ENCODE measurements at regions not wholly inside any gene's neighbourhood (a gene's known extent, or its start where the extent isn't known, plus 50 kb on each side); places are given as distances from the start of the nearest gene placed in this dataset.

DNA sequence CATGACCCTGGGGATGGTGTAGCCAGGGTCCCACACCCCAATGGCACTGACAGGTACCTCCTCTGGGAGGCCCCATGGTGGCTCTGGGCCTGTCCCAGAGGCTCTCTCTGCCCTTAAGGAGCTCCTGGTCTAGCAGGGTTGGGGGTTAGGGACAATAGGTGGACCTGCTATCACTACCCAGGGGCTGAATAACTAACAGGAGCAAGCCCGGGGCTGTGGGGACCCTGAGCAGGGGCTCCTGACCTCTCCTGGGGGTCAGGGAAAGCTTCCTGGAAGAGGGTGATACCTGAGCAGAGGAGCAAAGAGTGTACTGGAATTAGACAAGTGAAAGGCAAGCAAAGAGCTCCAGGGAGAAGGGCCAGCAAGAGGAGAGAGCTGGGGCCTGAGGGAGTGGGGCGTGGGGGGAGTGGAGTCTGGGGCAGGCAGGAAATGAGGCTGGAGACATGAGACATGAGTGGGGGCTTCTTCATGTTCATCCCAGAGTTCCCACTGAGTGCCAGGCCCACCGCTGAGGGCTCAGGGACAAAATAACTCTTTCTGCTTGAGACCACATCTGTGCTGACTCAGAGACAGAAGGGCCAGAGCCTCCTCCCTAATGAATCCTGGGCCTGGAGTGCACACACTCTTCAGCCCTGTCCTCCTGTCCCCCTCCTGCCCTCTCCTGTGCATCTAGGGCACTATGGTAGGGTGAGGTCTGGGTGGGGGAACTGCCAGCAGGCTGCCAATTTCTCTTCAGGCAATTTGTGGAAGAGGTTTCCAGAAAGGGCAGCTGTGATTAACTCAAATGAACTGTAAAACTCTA lies 517.6 kb downstream of the PTPRU start:
- no peak for TF ChIP-seq SNAI2 (CRISPR knock-in tag; IDR thresholded peaks at IDR 0.05)
- TF ChIP-seq, protein P1, sequence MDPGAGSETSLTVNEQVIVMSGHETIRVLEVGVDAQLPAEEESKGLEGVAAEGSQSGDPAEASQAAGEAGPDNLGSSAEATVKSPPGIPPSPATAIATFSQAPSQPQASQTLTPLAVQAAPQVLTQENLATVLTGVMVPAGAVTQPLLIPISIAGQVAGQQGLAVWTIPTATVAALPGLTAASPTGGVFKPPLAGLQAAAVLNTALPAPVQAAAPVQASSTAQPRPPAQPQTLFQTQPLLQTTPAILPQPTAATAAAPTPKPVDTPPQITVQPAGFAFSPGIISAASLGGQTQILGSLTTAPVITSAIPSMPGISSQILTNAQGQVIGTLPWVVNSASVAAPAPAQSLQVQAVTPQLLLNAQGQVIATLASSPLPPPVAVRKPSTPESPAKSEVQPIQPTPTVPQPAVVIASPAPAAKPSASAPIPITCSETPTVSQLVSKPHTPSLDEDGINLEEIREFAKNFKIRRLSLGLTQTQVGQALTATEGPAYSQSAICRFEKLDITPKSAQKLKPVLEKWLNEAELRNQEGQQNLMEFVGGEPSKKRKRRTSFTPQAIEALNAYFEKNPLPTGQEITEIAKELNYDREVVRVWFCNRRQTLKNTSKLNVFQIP (CRISPR knock-in tag; IDR thresholded peaks at IDR 0.05; ENCODE audit: borderline replicate concordance, low read depth), result no peak
- no peak for TF ChIP-seq GLIS3 (CRISPR knock-in tag; IDR thresholded peaks at IDR 0.05)
- TF ChIP-seq, protein P2, sequence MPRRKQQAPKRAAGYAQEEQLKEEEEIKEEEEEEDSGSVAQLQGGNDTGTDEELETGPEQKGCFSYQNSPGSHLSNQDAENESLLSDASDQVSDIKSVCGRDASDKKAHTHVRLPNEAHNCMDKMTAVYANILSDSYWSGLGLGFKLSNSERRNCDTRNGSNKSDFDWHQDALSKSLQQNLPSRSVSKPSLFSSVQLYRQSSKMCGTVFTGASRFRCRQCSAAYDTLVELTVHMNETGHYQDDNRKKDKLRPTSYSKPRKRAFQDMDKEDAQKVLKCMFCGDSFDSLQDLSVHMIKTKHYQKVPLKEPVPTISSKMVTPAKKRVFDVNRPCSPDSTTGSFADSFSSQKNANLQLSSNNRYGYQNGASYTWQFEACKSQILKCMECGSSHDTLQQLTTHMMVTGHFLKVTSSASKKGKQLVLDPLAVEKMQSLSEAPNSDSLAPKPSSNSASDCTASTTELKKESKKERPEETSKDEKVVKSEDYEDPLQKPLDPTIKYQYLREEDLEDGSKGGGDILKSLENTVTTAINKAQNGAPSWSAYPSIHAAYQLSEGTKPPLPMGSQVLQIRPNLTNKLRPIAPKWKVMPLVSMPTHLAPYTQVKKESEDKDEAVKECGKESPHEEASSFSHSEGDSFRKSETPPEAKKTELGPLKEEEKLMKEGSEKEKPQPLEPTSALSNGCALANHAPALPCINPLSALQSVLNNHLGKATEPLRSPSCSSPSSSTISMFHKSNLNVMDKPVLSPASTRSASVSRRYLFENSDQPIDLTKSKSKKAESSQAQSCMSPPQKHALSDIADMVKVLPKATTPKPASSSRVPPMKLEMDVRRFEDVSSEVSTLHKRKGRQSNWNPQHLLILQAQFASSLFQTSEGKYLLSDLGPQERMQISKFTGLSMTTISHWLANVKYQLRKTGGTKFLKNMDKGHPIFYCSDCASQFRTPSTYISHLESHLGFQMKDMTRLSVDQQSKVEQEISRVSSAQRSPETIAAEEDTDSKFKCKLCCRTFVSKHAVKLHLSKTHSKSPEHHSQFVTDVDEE (CRISPR knock-in tag; IDR thresholded peaks at IDR 0.05), result no peak
- TF ChIP-seq ARNTL (CRISPR knock-in tag; IDR thresholded peaks at IDR 0.05; ENCODE audit: borderline replicate concordance, low read depth), result no peak
- TF ChIP-seq ZFP3 (CRISPR knock-in tag; IDR thresholded peaks at IDR 0.05), result no peak
- TF ChIP-seq ZC3H10 (CRISPR knock-in tag; IDR thresholded peaks at IDR 0.05), result no peak
- no peak for TF ChIP-seq PPARA (CRISPR knock-in tag; IDR thresholded peaks at IDR 0.05; ENCODE audit: borderline replicate concordance)
- no peak for TF ChIP-seq ZFP30 (CRISPR knock-in tag; IDR thresholded peaks at IDR 0.05)
- TF ChIP-seq ZNF70 (CRISPR knock-in tag; IDR thresholded peaks at IDR 0.05), result no peak
- no peak for TF ChIP-seq CSDC2 (CRISPR knock-in tag; IDR thresholded peaks at IDR 0.05)
- no peak for TF ChIP-seq ESRRG (CRISPR knock-in tag; IDR thresholded peaks at IDR 0.05)
- no peak for TF ChIP-seq OSR1 (CRISPR knock-in tag; IDR thresholded peaks at IDR 0.05)
- no peak for TF ChIP-seq ISL1 (CRISPR knock-in tag; IDR thresholded peaks at IDR 0.05)
- TF ChIP-seq TOX (CRISPR knock-in tag; IDR thresholded peaks at IDR 0.05; ENCODE audit: borderline replicate concordance), result no peak
- TF ChIP-seq BACH2 (CRISPR knock-in tag; IDR thresholded peaks at IDR 0.05; ENCODE audit: borderline replicate concordance), result no peak
- no peak for TF ChIP-seq ZNF565 (CRISPR knock-in tag; conservative IDR thresholded peaks at IDR 0.05; ENCODE audit: low read depth)
- TF ChIP-seq, protein P3, sequence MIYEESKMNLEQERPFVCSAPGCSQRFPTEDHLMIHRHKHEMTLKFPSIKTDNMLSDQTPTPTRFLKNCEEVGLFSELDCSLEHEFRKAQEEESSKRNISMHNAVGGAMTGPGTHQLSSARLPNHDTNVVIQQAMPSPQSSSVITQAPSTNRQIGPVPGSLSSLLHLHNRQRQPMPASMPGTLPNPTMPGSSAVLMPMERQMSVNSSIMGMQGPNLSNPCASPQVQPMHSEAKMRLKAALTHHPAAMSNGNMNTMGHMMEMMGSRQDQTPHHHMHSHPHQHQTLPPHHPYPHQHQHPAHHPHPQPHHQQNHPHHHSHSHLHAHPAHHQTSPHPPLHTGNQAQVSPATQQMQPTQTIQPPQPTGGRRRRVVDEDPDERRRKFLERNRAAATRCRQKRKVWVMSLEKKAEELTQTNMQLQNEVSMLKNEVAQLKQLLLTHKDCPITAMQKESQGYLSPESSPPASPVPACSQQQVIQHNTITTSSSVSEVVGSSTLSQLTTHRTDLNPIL (CRISPR knock-in tag; IDR thresholded peaks at IDR 0.05; ENCODE audit: low read depth), result no peak
- TF ChIP-seq, protein P4, sequence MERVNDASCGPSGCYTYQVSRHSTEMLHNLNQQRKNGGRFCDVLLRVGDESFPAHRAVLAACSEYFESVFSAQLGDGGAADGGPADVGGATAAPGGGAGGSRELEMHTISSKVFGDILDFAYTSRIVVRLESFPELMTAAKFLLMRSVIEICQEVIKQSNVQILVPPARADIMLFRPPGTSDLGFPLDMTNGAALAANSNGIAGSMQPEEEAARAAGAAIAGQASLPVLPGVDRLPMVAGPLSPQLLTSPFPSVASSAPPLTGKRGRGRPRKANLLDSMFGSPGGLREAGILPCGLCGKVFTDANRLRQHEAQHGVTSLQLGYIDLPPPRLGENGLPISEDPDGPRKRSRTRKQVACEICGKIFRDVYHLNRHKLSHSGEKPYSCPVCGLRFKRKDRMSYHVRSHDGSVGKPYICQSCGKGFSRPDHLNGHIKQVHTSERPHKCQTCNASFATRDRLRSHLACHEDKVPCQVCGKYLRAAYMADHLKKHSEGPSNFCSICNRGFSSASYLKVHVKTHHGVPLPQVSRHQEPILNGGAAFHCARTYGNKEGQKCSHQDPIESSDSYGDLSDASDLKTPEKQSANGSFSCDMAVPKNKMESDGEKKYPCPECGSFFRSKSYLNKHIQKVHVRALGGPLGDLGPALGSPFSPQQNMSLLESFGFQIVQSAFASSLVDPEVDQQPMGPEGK (CRISPR knock-in tag; IDR thresholded peaks at IDR 0.05; ENCODE audit: borderline replicate concordance), result no peak
- no peak; the same call in 2 of the 3 replicates for ATAC-seq

DNA sequence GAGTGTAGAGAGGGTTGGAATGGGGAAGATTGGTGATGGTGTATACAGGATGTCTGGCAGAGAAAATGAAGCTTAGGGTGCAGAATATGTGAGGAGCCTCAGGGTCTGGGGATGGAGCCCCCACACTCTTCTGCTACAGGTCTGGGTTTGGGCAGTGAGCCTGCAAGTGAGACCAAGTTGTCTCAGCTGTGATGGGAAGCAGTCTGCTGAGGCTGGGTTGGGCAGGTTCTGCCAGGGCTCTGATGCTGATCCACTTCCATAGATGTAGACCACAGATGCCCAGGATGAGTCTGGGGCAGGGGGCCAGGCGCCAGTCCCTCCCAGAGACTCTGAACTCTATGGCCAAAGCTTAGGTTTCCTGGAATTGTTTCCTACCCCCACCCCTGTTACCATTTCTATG lies 516.9 kb downstream of the PTPRU start:
- no peak for TF ChIP-seq BACH2 (CRISPR knock-in tag; IDR thresholded peaks at IDR 0.05; ENCODE audit: borderline replicate concordance)
- no peak for TF ChIP-seq ZNF70 (CRISPR knock-in tag; IDR thresholded peaks at IDR 0.05)
- TF ChIP-seq ARNTL (CRISPR knock-in tag; IDR thresholded peaks at IDR 0.05; ENCODE audit: borderline replicate concordance, low read depth), result no peak
- TF ChIP-seq ZFP3 (CRISPR knock-in tag; IDR thresholded peaks at IDR 0.05), result no peak
- TF ChIP-seq ZNF565 (CRISPR knock-in tag; conservative IDR thresholded peaks at IDR 0.05; ENCODE audit: low read depth), result no peak
- no peak for TF ChIP-seq OSR1 (CRISPR knock-in tag; IDR thresholded peaks at IDR 0.05)
- no peak for TF ChIP-seq TOX (CRISPR knock-in tag; IDR thresholded peaks at IDR 0.05; ENCODE audit: borderline replicate concordance)
- no peak for TF ChIP-seq GLIS3 (CRISPR knock-in tag; IDR thresholded peaks at IDR 0.05)
- no peak for TF ChIP-seq ZC3H10 (CRISPR knock-in tag; IDR thresholded peaks at IDR 0.05)
- ATAC-seq, result no peak

DNA sequence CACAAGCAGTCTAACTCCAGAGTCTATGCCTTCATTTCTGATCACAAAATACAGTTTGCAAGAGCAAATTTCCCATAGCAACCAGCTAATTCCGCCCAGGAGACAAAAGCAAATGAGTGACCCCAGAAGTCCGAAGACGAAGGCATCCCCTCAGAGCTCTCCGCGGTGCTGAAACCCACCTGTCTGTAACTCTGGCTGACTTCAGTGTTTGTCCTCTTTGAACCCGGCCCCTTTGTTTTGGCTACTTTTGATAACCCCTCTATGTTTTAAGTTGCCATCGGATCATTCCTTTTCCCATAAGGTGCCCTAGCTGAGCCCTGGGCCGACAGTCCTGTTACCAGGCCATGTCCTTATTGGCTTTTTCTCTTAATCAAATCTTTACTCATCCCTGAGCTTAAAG lies 515.8 kb downstream of the PTPRU start:
- TF ChIP-seq ZFP3 (CRISPR knock-in tag; IDR thresholded peaks at IDR 0.05) (no peak), ARNTL (CRISPR knock-in tag; IDR thresholded peaks at IDR 0.05; ENCODE audit: borderline replicate concordance, low read depth) (no peak)
- TF ChIP-seq, protein P1 (CRISPR knock-in tag; IDR thresholded peaks at IDR 0.05; ENCODE audit: borderline replicate concordance, low read depth), result no peak
- TF ChIP-seq, protein P2 (CRISPR knock-in tag; IDR thresholded peaks at IDR 0.05), result no peak
- ATAC-seq, result no peak
